ENCODE measurements at regions not wholly inside any gene's neighbourhood (a gene's known extent, or its start where the extent isn't known, plus 50 kb on each side); places are given as distances from the start of the nearest gene placed in this dataset.

DNA sequence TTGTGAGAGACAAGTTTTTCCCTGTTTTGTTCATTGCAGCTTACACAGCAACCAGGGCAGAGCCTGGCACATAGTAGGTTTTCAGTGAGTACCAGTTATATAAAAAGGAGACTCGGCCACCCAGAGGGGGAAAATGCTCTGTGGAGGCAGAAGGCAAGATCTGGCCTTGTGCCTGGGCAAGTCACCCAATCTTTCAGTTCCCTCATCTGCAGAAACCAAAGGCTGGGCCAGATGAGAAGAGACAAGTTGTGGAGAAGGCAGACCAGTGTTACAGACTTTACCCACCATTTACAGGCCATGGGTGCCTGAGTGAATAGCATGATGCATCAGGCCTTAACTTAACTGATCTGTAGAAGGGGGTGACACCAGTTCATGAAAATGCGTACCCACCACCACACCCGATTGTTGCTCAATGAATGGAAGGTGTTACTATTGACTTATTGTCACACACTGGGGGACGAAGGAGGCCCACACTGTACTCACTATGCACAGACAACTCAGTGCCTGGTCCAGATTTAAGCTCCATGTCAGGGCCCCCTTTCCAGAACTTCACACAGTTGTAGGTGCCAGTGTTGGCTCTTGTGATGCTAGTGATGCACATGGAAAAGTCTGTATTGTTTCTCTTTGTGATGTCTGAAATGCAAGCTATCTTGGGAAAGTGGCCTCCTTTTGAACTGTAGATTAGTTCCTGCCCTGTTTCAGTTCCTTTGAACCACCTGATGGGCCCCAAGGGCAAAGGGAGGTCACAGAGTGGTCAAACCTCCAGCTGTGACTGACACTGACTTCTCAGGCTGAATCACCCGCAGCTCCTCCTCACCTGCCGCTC lies 64.3 kb upstream of the SIRPG start:
- Histone ChIP-seq H3K4me3 (ENCODE audit: insufficient read depth, low read depth, low read length) (no peak overlapping the region), H2BK15ac (ENCODE audit: low read depth, low read length) (no peak overlapping the region), H2AK9ac (replicated peaks; ENCODE audit: low read depth, low read length, poor library complexity) (no peak overlapping the region), H3K9me3 (ENCODE audit: control insufficient read depth, insufficient read depth, low read length) (no peaks in the 10 kb centered on the region), H2AFZ (replicated peaks; ENCODE audit: low read length, poor library complexity) (no peak overlapping the region), H3K27ac (ENCODE audit: insufficient read depth, low read length) (no peak overlapping the region), H3K4me1 (ENCODE audit: control insufficient read depth, insufficient read depth, low read length) (no peaks in the 10 kb centered on the region), H3K14ac (replicated peaks; ENCODE audit: low read depth, low read length) (no peak overlapping the region), H3K36me3 (ENCODE audit: control insufficient read depth, insufficient read depth, low read length) (no peaks in the 10 kb centered on the region), H3K18ac (ENCODE audit: low read depth, low read length) (no peak overlapping the region), H4K8ac (ENCODE audit: low read depth in 2 of 2, low read length in 2 of 2) (no peak overlapping the region), H3K4ac (ENCODE audit: low read depth, low read length) (no peak overlapping the region), H3K9ac (ENCODE audit: low read depth, low read length) (no peak overlapping the region), H3K27me3 (ENCODE audit: control insufficient read depth, insufficient read depth, low read length) (peaks cover 8% of the 10 kb centered on the region), H3K56ac (ENCODE audit: extremely low read depth, insufficient read depth, low read length) (no peak overlapping the region), H2BK120ac (ENCODE audit: low read depth, low read length) (no peak overlapping the region), H2BK5ac (ENCODE audit: low read depth, low read length, poor library complexity, severe bottlenecking) (no peak overlapping the region), H4K91ac (ENCODE audit: insufficient read depth, low read depth, low read length) (no peak overlapping the region), H2AK5ac (ENCODE audit: low read depth, low read length) (no peak overlapping the region), H3K23ac (ENCODE audit: low read depth, low read length) (no peak overlapping the region), H3K9me1 (ENCODE audit: insufficient read depth, low read length) (no peaks in the 10 kb centered on the region), H4K20me1 (ENCODE audit: insufficient read depth, low read length) (no peaks in the 10 kb centered on the region), H3K4me2 (ENCODE audit: low read depth, low read length) (no peak overlapping the region), H3K79me1 (ENCODE audit: low read depth in 1 of 2, low read length in 2 of 2) (no peaks in the 10 kb centered on the region), H4K5ac (ENCODE audit: low read depth, low read length) (no peak overlapping the region), H2BK20ac (ENCODE audit: low read depth, low read length) (no peak overlapping the region)
- ChIA-PET CTCF (no interaction called here), POLR2A (ENCODE audit: unreplicated experiment) (no interaction called here)
- intact Hi-C loops (cut with micrococcal nuclease) = no loop called here
- TF ChIP-seq RAD21 (IDR thresholded peaks at IDR 0.05; ENCODE audit: low read length) = no peak
- BruUV-seq (replicated peaks) = no TSS peak
- in situ Hi-C loops (cut with MboI; ENCODE audit: low sequenced_read_pairs) = no loop called here
- WGBS, 2 experiments (ENCODE audit: extremely low coverage in 2 of 2, insufficient read length in 1 of 2) = no CpG with 5 or more reads among the region's 6 CpGs
- dilution Hi-C loops (cut with HindIII; ENCODE audit: low sequenced_read_pairs, unreplicated experiment) = no loop called here
- ATAC-seq (ENCODE audit: low read depth) = no peak
- DNase-seq = no peak

Measured in IMR-90 (cell line).